PC-3 (cell line): ENCODE measurements at regions not wholly inside any gene's neighbourhood (a gene's known extent, or its start where the extent isn't known, plus 50 kb on each side); places are given as distances from the start of the nearest gene placed in this dataset.
"Not testable (repeated sequence)": the region's sequence is repeated elsewhere in the genome, so short reads cannot be mapped to it uniquely, and the experiment has no call there.

Experiments
- ATAC-seq: fragments of 200-7000 bp; cut with Tn5 transposase; 2 replicates; pipeline ENCODE4 v1.9.1; 2020; ENCODE audit warnings: mild to moderate bottlenecking, moderate library complexity
- BruUV-seq: library from RNA; stranded (reverse); fragments of 400-500 nt; replicated peaks from 2 replicates; lab custom pipeline; 2021; lab: Mats Ljungman, UMichigan
- CTCF ChIA-PET: fragments of 300-600 bp; sonication (Branson Sonifier 250); formaldehyde crosslinking; loops from one replicate; lab custom pipeline; 2022; ENCODE audit warnings: antibody characterized with exemption; lab: Charles Lee
- POLR2A ChIA-PET: fragments of 300-600 bp; sonication (Branson Sonifier 250); formaldehyde crosslinking; loops from one replicate; lab custom pipeline; 2022; ENCODE audit warnings: antibody characterized with exemption; ENCODE audit not compliant: unreplicated experiment; lab: Charles Lee
- DNase-seq: peaks from one replicate; pipeline ENCODE4 v3.0.0-alpha.2; 2015
- H2AFZ ChIP-seq: fragments of 300-600 bp; sonication (generic); 2 replicates; pipeline ENCODE4 v1.6.0; 2016; ENCODE audit warnings: antibody characterized with exemption, low read length
- H3F3A ChIP-seq: fragments of 300-600 bp; sonication (generic); one replicate; pipeline ENCODE4 v1.6.0; 2017; ENCODE audit warnings: antibody characterized with exemption, low read length, control low read depth, mild to moderate bottlenecking; ENCODE audit not compliant: unreplicated experiment
- H3K27ac ChIP-seq: fragments of 300-600 bp; sonication (generic); 2 replicates; pipeline ENCODE4 v1.5.1; 2016; ENCODE audit warnings: mild to moderate bottlenecking, low read length
- H3K27me3 ChIP-seq: fragments of 300-600 bp; sonication (generic); 2 replicates; pipeline ENCODE4 v1.6.1; 2016; ENCODE audit warnings: low read length, mixed read lengths
- H3K36me3 ChIP-seq: fragments of 300-600 bp; sonication (generic); 2 replicates; pipeline ENCODE4 v1.6.1; 2016; ENCODE audit warnings: low read depth, mixed run types, low read length, mixed read lengths
- H3K4me1 ChIP-seq: fragments of 300-600 bp; sonication (generic); 2 replicates; pipeline ENCODE4 v1.5.1; 2016; ENCODE audit warnings: low read length; ENCODE audit not compliant: insufficient read depth
- H3K4me2 ChIP-seq: fragments of 300-600 bp; sonication (generic); 2 replicates; pipeline ENCODE4 v1.6.0; 2016; ENCODE audit warnings: low read length
- H3K4me3 ChIP-seq: fragments of 300-600 bp; sonication (generic); 2 replicates; pipeline ENCODE4 v1.5.1; 2016; ENCODE audit warnings: mild to moderate bottlenecking, low read length, mixed read lengths
- H3K79me2 ChIP-seq: fragments of 300-600 bp; sonication (generic); 2 replicates; pipeline ENCODE4 v1.6.1; 2017; ENCODE audit warnings: low read length, mixed read lengths
- H3K9ac ChIP-seq: fragments of 300-600 bp; sonication (generic); 2 replicates; pipeline ENCODE4 v1.6.0; 2016; ENCODE audit warnings: mild to moderate bottlenecking, low read length
- H3K9me2 ChIP-seq: fragments of 300-600 bp; sonication (generic); replicated peaks from 2 replicates; pipeline ENCODE4 v1.6.1; 2016; ENCODE audit warnings: mixed run types, low read length, mixed read lengths
- H3K9me3 ChIP-seq: fragments of 300-600 bp; sonication (generic); 2 replicates; pipeline ENCODE4 v1.6.1; 2016; ENCODE audit warnings: low read length, mixed read lengths
- H4K20me1 ChIP-seq: fragments of 300-600 bp; sonication (generic); 2 replicates; pipeline ENCODE4 v1.6.1; 2016; ENCODE audit warnings: low read length, mixed read lengths
- CTCF ChIP-seq: fragments of 300-600 bp; sonication (generic); conservative IDR thresholded peaks from 2 replicates; pipeline ENCODE4 v1.5.1; 2017; ENCODE audit warnings: antibody characterized with exemption, low read depth, mild to moderate bottlenecking, low read length
- EZH2 ChIP-seq: fragments of 300-600 bp; sonication (generic); IDR thresholded peaks from one replicate; pipeline ENCODE4 v1.6.1; 2017; ENCODE audit warnings: antibody characterized with exemption, mild to moderate bottlenecking, low read length; ENCODE audit not compliant: unreplicated experiment
- EZH2phosphoT487 ChIP-seq: fragments of 300-600 bp; sonication (generic); IDR thresholded peaks from 2 replicates; pipeline ENCODE4 v1.6.1; 2018; ENCODE audit warnings: mild to moderate bottlenecking, antibody characterized with exemption, low read length, borderline replicate concordance
- intact Hi-C: fragments of 100-400 bp; cut with micrococcal nuclease; formaldehyde crosslinking; loops from 2 replicates; pipeline ENCODE4 v1.9.0; 2023

DNA sequence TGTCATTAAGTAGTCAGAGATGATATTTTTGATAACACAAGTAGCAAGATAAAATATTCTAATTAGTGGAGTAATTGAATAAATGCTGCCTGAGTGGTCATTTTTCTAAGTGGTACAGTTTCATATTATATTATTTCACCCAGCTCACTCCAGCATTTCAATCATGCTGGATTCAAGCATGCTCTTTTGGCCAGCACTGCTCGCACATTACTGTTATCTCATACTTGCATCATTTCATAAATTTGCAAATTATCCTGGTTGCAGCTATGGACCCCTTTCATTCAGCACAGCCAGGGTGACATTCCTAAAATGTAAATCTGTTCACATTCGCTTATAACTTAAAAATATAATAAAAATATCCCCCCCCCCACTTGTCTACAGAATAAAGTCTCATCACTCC is 520.8 kb upstream of the CYLC2 start:
- H3K9ac ChIP-seq: no peak overlapping the region
- no peaks in the 10 kb centered on the region for H3K79me2 ChIP-seq
- H4K20me1 ChIP-seq: no peaks in the 10 kb centered on the region
- intact Hi-C loops: no loop called here
- H3K36me3 ChIP-seq: no peaks in the 10 kb centered on the region
- H3K9me3 ChIP-seq: no peaks in the 10 kb centered on the region
- BruUV-seq: no TSS peak
- H3F3A ChIP-seq: no peaks in the 10 kb centered on the region
- ATAC-seq (no peak), DNase-seq (no peak)
- no peak overlapping the region for H2AFZ ChIP-seq
- TF ChIP-seq CTCF (no peak), EZH2phosphoT487 (no peak), EZH2 (no peak)
- no peak overlapping the region for H3K27ac ChIP-seq
- ChIA-PET POLR2A (no interaction called here), CTCF (no interaction called here)
- H3K9me2 ChIP-seq: no peaks in the 10 kb centered on the region
- H3K4me2 ChIP-seq: no peak overlapping the region
- H3K27me3 ChIP-seq: no peaks in the 10 kb centered on the region
- no peaks in the 10 kb centered on the region for H3K4me1 ChIP-seq
- H3K4me3 ChIP-seq: no peak overlapping the region

DNA sequence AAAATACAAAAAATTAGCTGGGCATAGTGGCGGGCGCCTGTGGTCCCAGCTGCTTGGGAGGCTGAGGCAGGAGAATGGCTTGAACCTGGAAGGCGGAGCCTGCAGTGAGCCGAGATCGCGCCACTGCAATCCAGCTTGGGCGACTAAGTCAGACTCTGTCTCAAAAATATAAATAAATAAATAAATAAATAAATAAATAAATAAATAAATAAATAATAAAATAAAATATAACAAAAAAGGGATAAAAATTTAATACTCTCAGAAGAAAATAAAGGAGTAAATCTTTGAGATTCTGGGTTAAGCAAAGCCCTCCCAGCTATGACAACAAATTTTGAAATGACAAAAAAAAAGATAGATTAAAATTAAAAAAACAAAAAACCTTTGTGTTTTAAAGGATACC is 525.7 kb upstream of the CYLC2 start:
- H3K27ac ChIP-seq, H3K9me3 ChIP-seq, H4K20me1 ChIP-seq, intact Hi-C loops, H3K4me1 ChIP-seq, H3K79me2 ChIP-seq, BruUV-seq, H3K4me2 ChIP-seq, H3F3A ChIP-seq, H3K4me3 ChIP-seq, DNase-seq, H3K9me2 ChIP-seq, CTCF ChIA-PET, H3K27me3 ChIP-seq, POLR2A ChIA-PET, H2AFZ ChIP-seq, ATAC-seq, H3K9ac ChIP-seq, H3K36me3 ChIP-seq: not testable (repeated sequence)

DNA sequence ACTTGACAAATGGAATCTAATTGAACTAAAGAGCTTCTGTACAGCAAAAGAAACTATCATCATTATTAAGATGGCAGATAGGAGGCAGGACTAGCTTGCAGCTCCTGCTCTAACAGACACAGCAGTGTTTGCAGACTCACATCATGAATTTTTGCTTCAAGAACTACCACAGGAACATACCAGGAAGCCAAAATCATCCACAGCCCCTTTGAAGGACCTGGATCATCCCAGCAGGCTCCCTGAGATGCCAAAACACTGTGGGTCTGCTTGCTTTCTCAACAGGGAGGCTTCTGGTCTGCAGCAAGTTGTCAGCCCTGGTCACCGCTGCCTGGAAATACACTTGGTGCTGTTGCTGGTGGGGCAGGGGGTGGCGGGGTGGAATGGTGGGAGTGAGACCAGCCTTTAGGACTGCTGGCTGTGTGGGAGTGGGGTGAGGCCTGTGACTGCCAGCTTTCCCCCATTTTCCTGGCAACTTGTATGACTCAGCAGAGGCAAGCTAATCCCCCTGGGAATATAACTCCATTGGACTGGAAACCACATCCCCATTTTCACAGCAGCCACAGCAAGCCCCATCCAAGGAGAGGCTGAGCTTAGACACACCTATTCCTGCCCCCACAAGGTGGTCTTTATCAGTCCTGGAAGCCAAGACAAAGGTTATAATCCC is 533.8 kb upstream of the CYLC2 start:
- Histone ChIP-seq H3K4me1 (no peaks in the 10 kb centered on the region), H3K9me3 (no peaks in the 10 kb centered on the region), H3F3A (no peaks in the 10 kb centered on the region), H3K9ac (no peak overlapping the region), H2AFZ (no peak overlapping the region), H3K4me3 (no peak overlapping the region), H3K4me2 (no peak overlapping the region), H3K27me3 (no peaks in the 10 kb centered on the region), H4K20me1 (no peaks in the 10 kb centered on the region), H3K79me2 (no peaks in the 10 kb centered on the region), H3K9me2 (no peaks in the 10 kb centered on the region), H3K27ac (no peak overlapping the region), H3K36me3 (no peaks in the 10 kb centered on the region)
- intact Hi-C loops: no loop called here
- ChIA-PET CTCF (no interaction called here), POLR2A (no interaction called here)
- no TSS peak for BruUV-seq
- TF ChIP-seq CTCF (no peak), EZH2phosphoT487 (no peak), EZH2 (no peak)
- ATAC-seq (no peak), DNase-seq (no peak)
